ENCODE measurements at regions not wholly inside any gene's neighbourhood (a gene's known extent, or its start where the extent isn't known, plus 50 kb on each side); places are given as distances from the start of the nearest gene placed in this dataset.

DNA sequence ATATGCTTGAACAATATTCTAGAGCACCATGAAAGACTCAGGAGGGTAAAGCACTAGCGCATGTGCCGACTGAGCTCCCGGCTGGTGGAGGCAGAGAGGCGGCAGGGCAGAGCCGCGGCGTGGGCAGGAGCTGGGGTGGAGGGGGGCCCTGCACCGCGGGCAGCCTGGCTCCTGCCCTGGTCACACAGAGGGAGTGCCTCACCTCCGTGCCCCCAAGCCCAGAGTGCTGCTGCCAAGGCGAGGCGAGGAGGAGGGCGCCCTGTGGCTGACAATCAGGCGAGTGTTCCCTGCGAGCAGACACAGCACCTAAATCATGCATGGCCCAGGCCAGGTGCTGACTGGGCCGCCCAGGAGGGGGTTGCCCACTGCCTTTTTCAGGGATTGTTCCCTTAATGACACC, 105.8 kb upstream of the TNRC6C start:
- TF ChIP-seq, protein P1, sequence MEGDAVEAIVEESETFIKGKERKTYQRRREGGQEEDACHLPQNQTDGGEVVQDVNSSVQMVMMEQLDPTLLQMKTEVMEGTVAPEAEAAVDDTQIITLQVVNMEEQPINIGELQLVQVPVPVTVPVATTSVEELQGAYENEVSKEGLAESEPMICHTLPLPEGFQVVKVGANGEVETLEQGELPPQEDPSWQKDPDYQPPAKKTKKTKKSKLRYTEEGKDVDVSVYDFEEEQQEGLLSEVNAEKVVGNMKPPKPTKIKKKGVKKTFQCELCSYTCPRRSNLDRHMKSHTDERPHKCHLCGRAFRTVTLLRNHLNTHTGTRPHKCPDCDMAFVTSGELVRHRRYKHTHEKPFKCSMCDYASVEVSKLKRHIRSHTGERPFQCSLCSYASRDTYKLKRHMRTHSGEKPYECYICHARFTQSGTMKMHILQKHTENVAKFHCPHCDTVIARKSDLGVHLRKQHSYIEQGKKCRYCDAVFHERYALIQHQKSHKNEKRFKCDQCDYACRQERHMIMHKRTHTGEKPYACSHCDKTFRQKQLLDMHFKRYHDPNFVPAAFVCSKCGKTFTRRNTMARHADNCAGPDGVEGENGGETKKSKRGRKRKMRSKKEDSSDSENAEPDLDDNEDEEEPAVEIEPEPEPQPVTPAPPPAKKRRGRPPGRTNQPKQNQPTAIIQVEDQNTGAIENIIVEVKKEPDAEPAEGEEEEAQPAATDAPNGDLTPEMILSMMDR (conservative IDR thresholded peaks at IDR 0.05) = no peak
- no peak for TF ChIP-seq ZFX (IDR thresholded peaks at IDR 0.05)

All from C4-2B (cell line).